ENCODE measurements at regions not wholly inside any gene's neighbourhood (a gene's known extent, or its start where the extent isn't known, plus 50 kb on each side); places are given as distances from the start of the nearest gene placed in this dataset.

DNA sequence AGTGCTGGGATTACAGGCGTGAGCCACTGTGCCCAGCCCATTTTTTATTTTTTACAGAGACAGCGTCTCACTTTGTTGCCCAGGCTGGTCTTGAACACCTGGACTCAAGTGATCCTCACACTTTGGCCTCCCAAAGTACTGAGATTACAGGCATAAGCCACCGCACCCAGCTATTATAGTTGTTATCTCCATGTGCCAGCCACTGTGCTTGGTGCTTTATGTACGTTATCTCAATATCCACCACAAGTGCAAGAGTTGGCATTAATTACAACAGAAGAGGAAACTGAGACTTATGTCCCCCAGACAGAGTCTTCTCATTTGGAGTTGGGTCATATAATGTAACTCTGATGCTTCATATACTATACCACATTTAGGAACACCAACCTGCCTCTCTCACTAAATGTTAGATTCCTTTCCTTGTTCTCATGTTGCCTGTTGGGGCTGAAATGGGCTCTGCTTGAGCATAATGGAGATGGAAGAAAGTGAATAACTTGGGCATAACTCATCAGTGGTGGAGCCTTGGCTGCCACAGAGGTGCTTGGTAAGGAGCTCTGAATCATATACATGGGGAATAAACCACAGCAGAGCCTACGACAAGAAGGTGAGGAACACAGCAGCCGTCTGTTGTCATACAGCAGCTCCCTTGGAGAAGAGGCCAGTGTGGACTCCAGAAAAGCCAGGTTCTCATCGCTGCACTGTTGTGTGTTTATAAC lies 84.3 kb downstream of the SPRY1 start:
- TF ChIP-seq, protein P1, sequence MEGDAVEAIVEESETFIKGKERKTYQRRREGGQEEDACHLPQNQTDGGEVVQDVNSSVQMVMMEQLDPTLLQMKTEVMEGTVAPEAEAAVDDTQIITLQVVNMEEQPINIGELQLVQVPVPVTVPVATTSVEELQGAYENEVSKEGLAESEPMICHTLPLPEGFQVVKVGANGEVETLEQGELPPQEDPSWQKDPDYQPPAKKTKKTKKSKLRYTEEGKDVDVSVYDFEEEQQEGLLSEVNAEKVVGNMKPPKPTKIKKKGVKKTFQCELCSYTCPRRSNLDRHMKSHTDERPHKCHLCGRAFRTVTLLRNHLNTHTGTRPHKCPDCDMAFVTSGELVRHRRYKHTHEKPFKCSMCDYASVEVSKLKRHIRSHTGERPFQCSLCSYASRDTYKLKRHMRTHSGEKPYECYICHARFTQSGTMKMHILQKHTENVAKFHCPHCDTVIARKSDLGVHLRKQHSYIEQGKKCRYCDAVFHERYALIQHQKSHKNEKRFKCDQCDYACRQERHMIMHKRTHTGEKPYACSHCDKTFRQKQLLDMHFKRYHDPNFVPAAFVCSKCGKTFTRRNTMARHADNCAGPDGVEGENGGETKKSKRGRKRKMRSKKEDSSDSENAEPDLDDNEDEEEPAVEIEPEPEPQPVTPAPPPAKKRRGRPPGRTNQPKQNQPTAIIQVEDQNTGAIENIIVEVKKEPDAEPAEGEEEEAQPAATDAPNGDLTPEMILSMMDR (IDR thresholded peaks at IDR 0.05; ENCODE audit: low read depth, low read length, poor library complexity, severe bottlenecking): no peak
- no peak for TF ChIP-seq EZH2phosphoT487 (IDR thresholded peaks at IDR 0.05; ENCODE audit: borderline replicate concordance, low read length)

Data from DOHH2 (cell line).